ENCODE measurements at regions not wholly inside any gene's neighbourhood (a gene's known extent, or its start where the extent isn't known, plus 50 kb on each side); places are given as distances from the start of the nearest gene placed in this dataset.

DNA sequence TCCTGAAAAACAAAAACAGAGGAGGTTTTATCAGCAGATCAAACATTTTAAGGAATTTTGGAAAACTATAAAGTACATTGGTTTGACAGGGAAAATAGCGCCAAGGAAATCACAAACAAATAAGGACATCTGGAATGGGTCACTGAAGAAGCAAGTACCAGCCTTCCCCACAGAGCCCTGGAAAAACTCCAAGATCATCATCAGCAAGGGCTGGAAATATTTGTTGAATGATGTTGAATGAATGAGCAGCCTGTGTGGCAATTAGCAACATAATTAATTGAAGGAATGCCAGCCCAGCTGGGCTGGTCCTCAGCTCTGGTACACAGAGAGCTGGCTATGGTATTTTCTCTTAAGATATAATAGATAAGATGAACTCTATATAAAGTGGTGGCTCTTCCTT, 290.4 kb downstream of the HS3ST3A1 start:
- no peak for ATAC-seq (replicated peaks in 6 of 8)
- WGBS, 10 experiments = 0 to 100% (median 89%) methylated on average over 1 of the region's 1 CpG; no CpG with 5 or more reads in 3 of the 10 experiments

DNA sequence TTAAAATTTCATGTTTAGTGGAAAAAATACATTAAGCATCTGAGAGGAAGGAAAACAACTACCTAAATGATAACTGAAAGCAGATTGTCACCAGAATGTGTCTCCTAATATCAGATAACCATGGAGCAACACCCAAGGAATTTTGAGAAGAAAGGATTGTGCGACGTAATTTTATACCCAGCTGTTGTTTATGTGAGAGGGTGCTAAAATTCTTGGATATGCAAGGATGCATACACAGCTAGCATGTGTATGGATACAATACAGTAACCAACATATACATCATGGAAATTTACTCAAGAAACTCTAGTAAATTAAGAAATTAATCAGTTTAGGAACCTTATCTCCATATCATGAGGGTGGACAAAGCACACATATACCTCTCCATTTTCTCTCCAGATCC, 290.9 kb downstream of the HS3ST3A1 start:
- in situ Hi-C loops (cut with MboI; ENCODE audit: low pct_unique_long_range_greater_than_20kb in 2 of 9, low sequenced_read_pairs in 9 of 9, unreplicated experiment in 9 of 9) = no loop called here
- Histone ChIP-seq H3K27ac (no peak overlapping the region), H3K4me3 (no peak overlapping the region), H3K4me1 (replicated peaks in 1 of 2) (no peaks in the 10 kb centered on the region)
- ATAC-seq (replicated peaks in 6 of 8) = no peak
- WGBS, 10 experiments = 0 to 100% (median 78%) methylated on average over 2 of the region's 2 CpGs; no CpG with 5 or more reads in 3 of the 10 experiments

More for the DNA sequence above, 290.4 kb downstream of the HS3ST3A1 start:
- no peak overlapping the region for H3K4me3 ChIP-seq
- in situ Hi-C loops (cut with MboI; ENCODE audit: low pct_unique_long_range_greater_than_20kb in 2 of 9, low sequenced_read_pairs in 9 of 9, unreplicated experiment in 9 of 9) = no loop called here
- no peak overlapping the region for H3K27ac ChIP-seq
- H3K4me1 ChIP-seq (replicated peaks in 1 of 2) = no peaks in the 10 kb centered on the region

DNA sequence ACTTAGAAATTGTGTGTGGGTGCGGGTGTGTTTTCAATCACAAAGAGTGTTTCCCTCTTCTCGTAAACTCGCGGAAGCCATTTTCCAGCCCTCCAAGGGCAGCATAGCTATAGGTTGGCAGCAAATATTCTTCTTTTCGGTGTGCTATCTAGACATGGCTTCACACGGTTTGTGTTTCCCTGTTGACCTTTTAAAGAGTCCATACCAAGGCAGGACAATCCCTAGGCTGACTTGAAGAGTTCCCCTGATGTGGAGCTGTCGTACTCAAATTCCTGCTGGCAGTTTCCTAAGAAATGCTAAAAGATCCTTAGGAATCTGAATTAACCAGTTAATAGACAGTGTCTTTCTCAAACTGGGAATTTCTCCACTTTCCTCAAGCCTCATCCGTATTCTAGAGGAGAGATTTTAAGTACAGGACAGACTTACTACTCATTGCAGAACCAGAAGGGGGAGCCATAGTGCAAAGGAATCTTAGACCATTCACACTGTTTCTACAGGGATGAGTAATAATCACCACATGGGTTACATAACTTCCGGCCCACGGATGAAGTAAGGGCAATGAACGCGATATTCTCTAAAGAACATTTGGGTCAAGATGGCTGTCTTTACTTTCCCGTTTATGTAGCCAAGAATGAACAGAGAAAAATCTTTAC, 288.6 kb upstream of the ELAC2 start:
- in situ Hi-C loops (cut with MboI; ENCODE audit: low pct_unique_long_range_greater_than_20kb in 2 of 9, low sequenced_read_pairs in 9 of 9, unreplicated experiment in 9 of 9) = no loop called here
- 25 to 92% (median 70%) methylated on average over 3 to 13 of the region's 13 CpGs for WGBS, 10 experiments
- Histone ChIP-seq H3K4me3 (no peak overlapping the region), H3K27ac (no peak overlapping the region), H3K4me1 (replicated peaks in 1 of 2) (no peaks in the 10 kb centered on the region)
- peak in 4 of 8 experiments; percentile 40 to 91 (median 81) for ATAC-seq (replicated peaks in 6 of 8)

DNA sequence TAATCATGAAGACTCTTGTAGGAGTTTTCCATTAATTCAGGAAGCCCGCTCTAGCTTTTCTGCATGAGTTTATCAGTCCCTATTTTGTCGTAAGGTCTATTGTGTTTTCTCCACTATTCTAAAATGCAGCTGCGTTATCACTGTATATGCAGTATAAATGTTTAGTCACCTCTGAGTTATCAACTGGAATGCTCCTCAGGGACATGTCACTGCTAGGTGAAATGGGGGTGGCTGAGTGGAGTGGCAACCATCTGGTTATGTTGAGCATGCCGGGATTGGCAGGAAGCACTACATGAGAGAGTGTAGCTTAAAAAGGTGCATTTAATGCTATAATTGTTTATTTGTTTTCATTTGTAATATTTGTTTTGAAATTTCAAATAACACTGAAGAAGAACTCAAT, 285.2 kb upstream of the ELAC2 start:
- in situ Hi-C loops (cut with MboI; ENCODE audit: low pct_unique_long_range_greater_than_20kb in 2 of 9, low sequenced_read_pairs in 9 of 9, unreplicated experiment in 9 of 9) = no loop called here
- no peaks in the 10 kb centered on the region for H3K4me1 ChIP-seq (replicated peaks in 1 of 2)

DNA sequence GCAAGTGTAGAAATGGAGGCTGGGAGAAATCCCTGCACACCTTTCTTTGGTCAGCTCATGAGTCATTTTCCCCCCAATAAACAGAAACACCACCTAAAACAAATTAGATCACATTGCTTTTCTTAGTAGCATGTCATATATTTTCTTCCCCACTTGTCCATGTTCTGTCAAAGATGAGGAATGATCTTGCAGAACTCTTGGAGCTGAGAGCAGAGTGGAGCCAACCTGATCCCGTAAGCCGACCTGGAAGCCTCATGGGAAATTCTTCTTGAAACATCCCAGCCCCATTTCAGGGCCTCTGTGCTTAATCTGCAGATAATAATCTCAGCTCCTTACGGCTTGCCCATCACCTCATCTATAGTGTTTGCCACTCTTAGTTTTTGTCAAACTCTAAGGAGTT, 284.6 kb upstream of the ELAC2 start:
- Histone ChIP-seq H3K27ac (no peak overlapping the region), H3K4me3 (no peak overlapping the region), H3K4me1 (replicated peaks in 1 of 2) (peaks cover 3 to 4% of the 10 kb centered on the region in 2 donors)
- in situ Hi-C loops (cut with MboI; ENCODE audit: low pct_unique_long_range_greater_than_20kb in 2 of 9, low sequenced_read_pairs in 9 of 9, unreplicated experiment in 9 of 9) = no loop called here
- WGBS, 10 experiments = 67 to 100% (median 82%) methylated on average over 1 to 3 of the region's 3 CpGs; no CpG with 5 or more reads in 1 of the 10 experiments
- peak in 2 of 8 experiments; percentile 51 to 58 for ATAC-seq (replicated peaks in 6 of 8)

More for the DNA sequence above, 285.2 kb upstream of the ELAC2 start:
- ATAC-seq (replicated peaks in 6 of 8) = no peak
- 10 to 100% (median 89%) methylated on average over 1 to 4 of the region's 4 CpGs for WGBS, 10 experiments
- H3K27ac ChIP-seq = no peak overlapping the region
- H3K4me3 ChIP-seq = no peak overlapping the region

DNA sequence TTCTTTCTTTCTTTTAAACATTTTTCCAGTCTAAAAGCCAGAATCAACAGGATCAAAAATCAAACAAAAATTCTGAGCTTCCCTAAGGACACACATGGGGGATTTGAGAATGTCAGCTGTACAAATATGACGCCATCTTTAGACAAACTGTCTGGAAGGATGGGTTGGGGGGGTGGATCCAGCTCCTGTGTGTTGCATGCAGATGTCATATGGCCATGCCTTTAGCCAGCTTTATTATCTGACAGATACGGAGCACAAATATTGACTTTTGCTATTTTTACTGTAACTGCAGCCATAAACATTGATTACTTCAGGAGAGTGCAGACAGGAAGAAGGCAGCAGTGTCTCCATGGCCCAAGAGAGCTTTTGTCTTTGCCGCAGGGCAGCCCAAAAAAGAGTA, 279.4 kb upstream of the ELAC2 start:
- Histone ChIP-seq H3K4me3 (no peak overlapping the region), H3K27ac (peak overlapping the region in 1 of 2 donors; percentile 17), H3K4me1 (replicated peaks in 1 of 2) (peaks cover 4 to 7% of the 10 kb centered on the region in 2 donors)
- ATAC-seq (replicated peaks in 6 of 8) = peak in 5 of 8 experiments; percentile 68 to 92 (median 84)
- 37 to 100% (median 76%) methylated on average over 1 to 3 of the region's 3 CpGs; no CpG with 5 or more reads in 1 of the 10 experiments for WGBS, 10 experiments
- in situ Hi-C loops (cut with MboI; ENCODE audit: low pct_unique_long_range_greater_than_20kb in 2 of 9, low sequenced_read_pairs in 9 of 9, unreplicated experiment in 9 of 9) = no loop called here

DNA sequence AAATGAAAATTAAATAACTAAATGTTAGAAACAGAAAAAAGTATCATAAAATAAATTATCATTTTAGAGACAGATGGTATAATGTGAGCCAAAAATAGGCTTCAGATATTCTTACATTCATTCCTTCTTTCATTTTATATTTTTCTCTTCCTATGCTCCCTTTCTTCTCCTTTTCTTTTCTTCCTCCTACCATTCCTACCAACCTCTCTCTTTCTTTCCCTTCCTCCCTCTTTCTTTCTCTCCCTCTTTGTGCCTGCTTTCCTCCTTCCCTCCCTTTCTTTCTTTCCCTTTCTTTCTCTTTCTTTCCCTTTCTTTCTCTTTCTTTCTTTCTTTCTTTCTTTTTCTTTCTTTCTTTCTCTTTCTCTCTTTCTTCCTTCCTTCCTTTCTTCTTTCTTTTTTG, 275.6 kb upstream of the ELAC2 start:
- Histone ChIP-seq H3K27ac (no peak overlapping the region), H3K4me3 (no peak overlapping the region), H3K4me1 (replicated peaks in 1 of 2) (peaks cover 4 to 7% of the 10 kb centered on the region in 2 donors)
- in situ Hi-C loops (cut with MboI; ENCODE audit: low pct_unique_long_range_greater_than_20kb in 2 of 9, low sequenced_read_pairs in 9 of 9, unreplicated experiment in 9 of 9) = no loop called here
- ATAC-seq (replicated peaks in 6 of 8) = no peak

DNA sequence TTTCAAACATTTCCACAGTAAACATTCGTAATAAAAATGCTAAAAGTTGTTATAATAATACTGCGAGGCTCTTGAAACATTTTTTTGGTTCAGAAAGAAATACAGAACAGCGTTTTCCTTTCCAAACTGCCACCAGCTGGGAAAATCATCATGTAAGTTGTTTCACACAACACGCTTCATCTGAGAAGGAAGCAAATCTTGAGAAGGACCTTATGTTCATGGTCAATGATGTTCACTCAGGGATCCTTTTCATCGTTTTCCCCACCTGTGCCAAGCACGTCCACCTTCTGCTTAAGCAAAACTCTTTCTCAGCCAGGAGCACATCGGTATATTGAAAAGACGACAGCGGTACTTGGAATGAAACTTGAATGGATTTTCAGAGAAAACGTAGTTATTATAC, 274.5 kb upstream of the ELAC2 start:
- no peak overlapping the region for H3K4me3 ChIP-seq
- H3K27ac ChIP-seq = no peak overlapping the region
- peaks cover under 1 to 3% of the 10 kb centered on the region in 2 donors for H3K4me1 ChIP-seq (replicated peaks in 1 of 2)
- WGBS, 10 experiments = 73 to 100% (median 88%) methylated on average over 1 to 10 of the region's 10 CpGs
- in situ Hi-C loops (cut with MboI; ENCODE audit: low pct_unique_long_range_greater_than_20kb in 2 of 9, low sequenced_read_pairs in 9 of 9, unreplicated experiment in 9 of 9) = no loop called here
- no peak for ATAC-seq (replicated peaks in 6 of 8)

DNA sequence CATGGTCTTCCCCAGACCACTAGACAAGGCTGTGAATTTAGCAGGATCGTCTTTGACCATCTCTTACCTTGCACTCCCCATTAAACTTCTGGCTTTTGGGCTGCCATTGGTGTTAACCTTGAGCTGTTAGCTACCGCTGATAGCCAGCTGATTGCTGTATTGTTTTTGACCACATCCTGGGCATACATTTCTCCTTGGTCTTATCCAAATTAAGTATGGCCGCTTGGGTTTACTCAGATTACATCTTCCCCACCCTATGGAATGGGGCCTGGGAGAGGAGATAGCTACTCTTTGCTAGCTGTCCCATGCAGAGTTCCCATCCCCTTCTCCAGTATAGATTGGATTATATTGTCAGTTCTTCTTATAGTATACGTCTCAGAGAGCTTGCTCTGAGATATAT, 270.4 kb upstream of the ELAC2 start:
- Histone ChIP-seq H3K27ac (no peak overlapping the region), H3K4me3 (no peak overlapping the region), H3K4me1 (replicated peaks in 1 of 2) (no peaks in the 10 kb centered on the region)
- in situ Hi-C loops (cut with MboI; ENCODE audit: low pct_unique_long_range_greater_than_20kb in 2 of 9, low sequenced_read_pairs in 9 of 9, unreplicated experiment in 9 of 9) = no loop called here
- 0 to 94% (median 58%) methylated on average over 1 to 4 of the region's 4 CpGs; no CpG with 5 or more reads in 3 of the 10 experiments for WGBS, 10 experiments
- no peak for ATAC-seq (replicated peaks in 6 of 8)

DNA sequence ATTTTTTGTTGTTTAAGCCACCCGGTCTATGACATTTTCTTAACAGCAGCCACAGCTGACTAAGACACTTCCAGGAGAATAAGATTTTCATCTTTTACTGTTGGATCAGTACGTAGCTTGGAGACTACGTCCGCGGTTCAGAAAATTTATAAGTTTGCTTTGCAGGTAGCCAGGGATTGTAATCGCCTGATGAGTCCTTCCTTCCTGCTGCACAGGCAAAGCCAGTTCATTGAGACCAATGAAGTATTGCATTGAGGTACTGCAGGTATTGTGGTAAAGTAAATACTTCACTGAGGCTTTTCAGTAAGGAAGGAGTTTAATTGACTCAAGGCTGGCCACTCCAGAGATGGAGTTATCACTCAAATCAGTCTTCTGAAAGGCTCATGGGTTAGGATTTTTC, 269.4 kb upstream of the ELAC2 start:
- in situ Hi-C loops (cut with MboI; ENCODE audit: low pct_unique_long_range_greater_than_20kb in 2 of 9, low sequenced_read_pairs in 9 of 9, unreplicated experiment in 9 of 9) = no loop called here
- WGBS, 10 experiments = 17 to 98% (median 75%) methylated on average over 1 to 6 of the region's 6 CpGs; no CpG with 5 or more reads in 3 of the 10 experiments
- no peak overlapping the region for H3K4me3 ChIP-seq
- no peak for ATAC-seq (replicated peaks in 6 of 8)
- no peaks in the 10 kb centered on the region for H3K4me1 ChIP-seq (replicated peaks in 1 of 2)
- no peak overlapping the region for H3K27ac ChIP-seq

DNA sequence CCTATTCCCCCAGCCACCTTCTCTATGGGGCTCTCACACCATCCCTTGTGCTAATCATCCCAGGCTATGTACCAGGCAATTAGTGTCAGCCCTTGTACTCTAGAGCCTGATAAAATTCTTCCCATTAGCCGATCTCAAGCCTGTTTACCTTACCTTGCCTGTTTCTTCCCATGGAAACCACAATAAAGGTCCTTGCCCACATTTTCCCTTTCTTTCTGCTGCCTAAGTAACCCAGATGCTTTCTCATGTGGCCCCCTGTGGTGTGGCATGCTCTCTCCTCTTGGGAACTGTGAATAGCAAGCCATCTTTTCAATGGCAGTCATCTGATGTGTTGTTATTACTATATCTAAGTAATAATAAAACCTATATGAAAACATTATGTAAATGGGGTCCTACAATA, 265.8 kb upstream of the ELAC2 start:
- no peak overlapping the region for H3K27ac ChIP-seq
- ATAC-seq (replicated peaks in 6 of 8) = peak in 1 of 8 experiments; percentile 44
- H3K4me1 ChIP-seq (replicated peaks in 1 of 2) = no peaks in the 10 kb centered on the region
- no peak overlapping the region for H3K4me3 ChIP-seq
- in situ Hi-C loops (cut with MboI; ENCODE audit: low pct_unique_long_range_greater_than_20kb in 2 of 9, low sequenced_read_pairs in 9 of 9, unreplicated experiment in 9 of 9) = no loop called here
- 43 to 100% (median 63%) methylated on average over 1 of the region's 1 CpG; no CpG with 5 or more reads in 4 of the 10 experiments for WGBS, 10 experiments

DNA sequence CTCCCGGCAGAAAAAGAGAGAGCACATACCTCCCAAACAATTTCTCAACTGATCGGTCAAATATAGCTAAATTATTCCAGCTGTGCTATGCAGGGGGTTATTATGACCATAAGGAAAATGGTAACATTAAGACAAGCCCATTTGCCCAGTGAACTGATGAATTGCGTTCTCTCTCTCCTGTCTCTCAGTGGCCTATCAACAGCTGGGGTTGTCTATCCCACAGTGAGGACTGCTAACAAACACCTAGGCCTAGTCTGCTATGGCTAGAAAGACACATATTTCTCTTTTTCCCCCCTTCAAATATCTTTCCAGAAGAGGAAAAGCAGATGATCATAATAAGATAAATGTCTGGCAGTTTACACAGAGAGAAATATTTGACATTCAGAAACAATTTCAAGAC, 263.8 kb upstream of the ELAC2 start:
- in situ Hi-C loops (cut with MboI; ENCODE audit: low pct_unique_long_range_greater_than_20kb in 2 of 9, low sequenced_read_pairs in 9 of 9, unreplicated experiment in 9 of 9) = no loop called here
- 55 to 100% (median 86%) methylated on average over 1 to 3 of the region's 3 CpGs; no CpG with 5 or more reads in 2 of the 10 experiments for WGBS, 10 experiments
- no peaks in the 10 kb centered on the region for H3K4me1 ChIP-seq (replicated peaks in 1 of 2)
- no peak overlapping the region for H3K4me3 ChIP-seq
- no peak overlapping the region for H3K27ac ChIP-seq
- ATAC-seq (replicated peaks in 6 of 8) = no peak

DNA sequence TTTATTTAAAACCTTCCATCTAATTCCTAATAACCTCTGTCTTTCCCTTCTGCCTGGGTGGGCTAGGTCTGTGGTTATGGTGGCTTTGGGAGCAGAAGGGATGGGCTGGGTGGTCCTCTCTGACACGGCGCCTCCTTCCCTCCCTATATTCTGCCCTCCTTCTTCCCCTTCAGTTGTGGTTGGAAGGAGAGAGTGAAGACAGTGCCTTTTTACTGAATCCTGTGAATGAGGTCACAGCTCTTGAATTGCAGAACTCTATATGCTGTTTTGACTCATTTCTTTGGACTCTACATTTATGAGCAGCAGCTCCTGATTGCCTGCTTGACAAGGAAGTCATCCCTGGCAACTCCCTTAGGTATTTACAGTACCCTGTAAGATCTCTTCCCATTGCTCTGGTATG, 256.0 kb upstream of the ELAC2 start:
- in situ Hi-C loops (cut with MboI; ENCODE audit: low pct_unique_long_range_greater_than_20kb in 2 of 9, low sequenced_read_pairs in 9 of 9, unreplicated experiment in 9 of 9) = no loop called here
- ATAC-seq (replicated peaks in 6 of 8) = peak in 2 of 8 experiments; percentile 91 to 92
- WGBS, 10 experiments = 0 to 80% (median 7%) methylated on average over 2 of the region's 2 CpGs; no CpG with 5 or more reads in 7 of the 10 experiments

DNA sequence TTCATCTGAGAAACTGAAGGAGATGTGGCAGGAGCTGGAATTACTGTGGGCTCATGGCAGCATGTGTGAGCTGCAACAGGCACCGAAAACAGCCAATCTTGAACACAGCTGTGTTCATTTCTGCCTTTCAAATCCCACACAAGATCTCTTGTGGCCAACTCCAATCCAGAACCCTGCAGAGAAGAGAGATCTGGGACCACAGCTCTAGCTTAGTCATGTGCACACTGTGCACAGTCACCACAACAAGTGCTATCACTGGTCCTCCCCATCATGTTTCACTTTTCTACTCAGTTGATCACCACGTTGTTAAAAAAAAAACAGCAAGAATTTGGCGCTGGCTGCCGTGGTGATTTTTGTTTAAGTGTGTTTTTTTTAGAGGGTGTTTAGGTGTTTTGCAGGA, 254.5 kb upstream of the ELAC2 start:
- Histone ChIP-seq H3K4me3 (no peak overlapping the region), H3K4me1 (replicated peaks in 1 of 2) (no peaks in the 10 kb centered on the region), H3K27ac (no peak overlapping the region)
- ATAC-seq (replicated peaks in 6 of 8) = no peak
- WGBS, 10 experiments = 18 to 91% (median 73%) methylated on average over 2 to 4 of the region's 4 CpGs; no CpG with 5 or more reads in 2 of the 10 experiments
- in situ Hi-C loops (cut with MboI; ENCODE audit: low pct_unique_long_range_greater_than_20kb in 2 of 9, low sequenced_read_pairs in 9 of 9, unreplicated experiment in 9 of 9) = no loop called here

More for the DNA sequence above, 256.0 kb upstream of the ELAC2 start:
- no peaks in the 10 kb centered on the region for H3K4me1 ChIP-seq (replicated peaks in 1 of 2)
- no peak overlapping the region for H3K27ac ChIP-seq
- H3K4me3 ChIP-seq = no peak overlapping the region

All from motor neuron (in vitro differentiated cells).